ENCODE measurements at regions not wholly inside any gene's neighbourhood (a gene's known extent, or its start where the extent isn't known, plus 50 kb on each side); places are given as distances from the start of the nearest gene placed in this dataset.
"Not testable (repeated sequence)": the region's sequence is repeated elsewhere in the genome, so short reads cannot be mapped to it uniquely, and the experiment has no call there.

GRCh38 chrX:142972147-142972809 lies 53.5 kb upstream of the SPANXN4 start:
- not testable (repeated sequence) for TF ChIP-seq CTCF (conservative IDR thresholded peaks at IDR 0.05; ENCODE audit: low read length); EZH2phosphoT487 (IDR thresholded peaks at IDR 0.05; ENCODE audit: borderline replicate concordance)

Data from Loucy (cell line).